Right lobe of liver (tissue), 4 donors: ENCODE measurements at regions not wholly inside any gene's neighbourhood (a gene's known extent, or its start where the extent isn't known, plus 50 kb on each side); places are given as distances from the start of the nearest gene placed in this dataset.

Source experiments
- POLR2A ChIP-seq: fragments of 450-650 bp; IDR thresholded peaks from one replicate; pipeline ENCODE4 v1.6.1; 2017; ENCODE audit warnings: antibody characterized with exemption, mild to moderate bottlenecking
- TF ChIP-seq, protein P1 (sequence below), 4 donors: fragments of 200-600 bp in 3 of 4; fragments of 450-650 bp in 1 of 4; IDR thresholded peaks; one replicate each; pipeline versions ENCODE4 v1.5.1 to v1.8.0; 2016 to 2022; ENCODE audit warnings: antibody characterized with exemption in 4 of 4, mild to moderate bottlenecking in 2 of 4
- donor health status: DM: no; HTN: no; CAD: no.
- donor health status: DM: no; HTN: no; CAD: no.
- donor health status: DM: no; HTN: yes; CAD: no.

DNA sequence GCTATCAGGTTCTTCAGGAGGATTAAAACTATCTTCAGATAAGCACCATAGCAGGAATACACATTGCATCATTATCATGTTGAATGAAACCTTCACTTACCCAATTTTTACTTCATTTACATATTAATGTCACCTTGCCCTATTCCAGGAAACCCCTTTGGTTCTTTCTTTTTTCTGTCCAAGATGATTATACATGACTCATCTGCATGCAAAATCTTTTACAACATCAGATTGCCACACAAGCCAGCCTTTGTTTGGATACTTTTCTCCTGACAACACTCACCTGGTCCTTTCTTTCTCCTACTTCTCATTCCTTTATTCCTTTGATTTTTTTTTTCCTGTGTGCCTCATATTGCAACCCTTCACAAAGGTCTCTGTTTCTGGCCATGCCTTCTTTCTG, 200.5 kb upstream of the POU3F2 start:
- no peak for TF ChIP-seq POLR2A
- TF ChIP-seq, protein P1, sequence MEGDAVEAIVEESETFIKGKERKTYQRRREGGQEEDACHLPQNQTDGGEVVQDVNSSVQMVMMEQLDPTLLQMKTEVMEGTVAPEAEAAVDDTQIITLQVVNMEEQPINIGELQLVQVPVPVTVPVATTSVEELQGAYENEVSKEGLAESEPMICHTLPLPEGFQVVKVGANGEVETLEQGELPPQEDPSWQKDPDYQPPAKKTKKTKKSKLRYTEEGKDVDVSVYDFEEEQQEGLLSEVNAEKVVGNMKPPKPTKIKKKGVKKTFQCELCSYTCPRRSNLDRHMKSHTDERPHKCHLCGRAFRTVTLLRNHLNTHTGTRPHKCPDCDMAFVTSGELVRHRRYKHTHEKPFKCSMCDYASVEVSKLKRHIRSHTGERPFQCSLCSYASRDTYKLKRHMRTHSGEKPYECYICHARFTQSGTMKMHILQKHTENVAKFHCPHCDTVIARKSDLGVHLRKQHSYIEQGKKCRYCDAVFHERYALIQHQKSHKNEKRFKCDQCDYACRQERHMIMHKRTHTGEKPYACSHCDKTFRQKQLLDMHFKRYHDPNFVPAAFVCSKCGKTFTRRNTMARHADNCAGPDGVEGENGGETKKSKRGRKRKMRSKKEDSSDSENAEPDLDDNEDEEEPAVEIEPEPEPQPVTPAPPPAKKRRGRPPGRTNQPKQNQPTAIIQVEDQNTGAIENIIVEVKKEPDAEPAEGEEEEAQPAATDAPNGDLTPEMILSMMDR (IDR thresholded peaks at IDR 0.05) = no peak
